ENCODE measurements at regions not wholly inside any gene's neighbourhood (a gene's known extent, or its start where the extent isn't known, plus 50 kb on each side); places are given as distances from the start of the nearest gene placed in this dataset.

DNA sequence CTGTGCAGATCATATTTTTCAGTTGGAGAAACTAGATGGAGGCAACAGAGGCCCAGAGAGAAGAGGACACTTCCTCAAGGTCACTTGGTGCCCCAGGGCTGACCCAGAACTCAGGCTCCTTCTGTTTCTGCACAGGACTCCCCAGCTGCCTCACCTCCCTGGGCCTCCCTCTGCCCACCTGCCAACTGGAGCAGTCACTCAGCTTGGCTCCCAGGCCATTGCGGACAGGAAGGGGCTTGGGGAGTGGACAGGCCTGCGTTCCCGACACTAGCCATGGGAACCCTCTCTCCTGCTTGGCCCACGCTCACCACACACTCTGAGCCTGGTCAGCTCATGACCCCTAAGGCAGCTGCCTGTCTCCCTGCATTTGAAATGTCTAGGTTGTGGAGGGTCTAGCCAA is 78.1 kb upstream of the BRD7 start:
- no TSS peak for BruUV-seq (replicated peaks)
- no peak for FAIRE-seq
- H3K4me1 ChIP-seq (ENCODE audit: control insufficient read depth, extremely low read depth, insufficient read depth, low read length): no peaks in the 10 kb centered on the region
- dilution Hi-C loops (cut with MboI; ENCODE audit: extremely low pct_ligation_motif_present, low sequenced_read_pairs): no loop called here
- intact Hi-C loops (cut with micrococcal nuclease): no loop called here
- peaks cover 2% of the 10 kb centered on the region for H3K9me3 ChIP-seq (replicated peaks; ENCODE audit: control insufficient read depth, insufficient read depth, low read length)
- H3K27ac ChIP-seq (ENCODE audit: insufficient read depth, low read depth, low read length): no peak overlapping the region
- DNase-seq (ENCODE audit: low read depth, low spot score): no peak
- CTCF ChIA-PET: no interaction called here
- no peaks in the 10 kb centered on the region for H3K36me3 ChIP-seq (ENCODE audit: control insufficient read depth in 2 of 2, extremely low read depth in 1 of 2, insufficient read depth in 2 of 2, low read length in 2 of 2)
- H3K9ac ChIP-seq (replicated peaks; ENCODE audit: extremely low read depth, insufficient read depth, low read length): no peak overlapping the region
- POLR2A ChIA-PET: no interaction called here
- no peak overlapping the region for H3K4me2 ChIP-seq (ENCODE audit: insufficient read depth, low read length)
- TF ChIP-seq, protein P1, sequence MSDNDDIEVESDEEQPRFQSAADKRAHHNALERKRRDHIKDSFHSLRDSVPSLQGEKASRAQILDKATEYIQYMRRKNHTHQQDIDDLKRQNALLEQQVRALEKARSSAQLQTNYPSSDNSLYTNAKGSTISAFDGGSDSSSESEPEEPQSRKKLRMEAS (IDR thresholded peaks at IDR 0.05; ENCODE audit: insufficient read depth, insufficient read length): no peak
- no peak for TF ChIP-seq EZH2 (IDR thresholded peaks at IDR 0.05; ENCODE audit: borderline replicate concordance, low read depth, low read length, severe bottlenecking)
- no peak for TF ChIP-seq MYC (IDR thresholded peaks at IDR 0.05; ENCODE audit: low read depth, low read length)
- no peak for TF ChIP-seq POLR2AphosphoS5 (IDR thresholded peaks at IDR 0.05; ENCODE audit: insufficient read depth, low read depth, low read length)
- no peak for TF ChIP-seq JUN (IDR thresholded peaks at IDR 0.05; ENCODE audit: borderline replicate concordance, insufficient read depth, insufficient read length, low read depth)
- H3K4me3 ChIP-seq (replicated peaks in 1 of 3; ENCODE audit: insufficient read depth in 1 of 3, low read depth in 1 of 3, low read length in 3 of 3): no peak overlapping the region
- H3K79me2 ChIP-seq (ENCODE audit: control insufficient read depth, insufficient read depth, low read length): no peaks in the 10 kb centered on the region
- H2AFZ ChIP-seq (ENCODE audit: low read depth, low read length): no peak overlapping the region
- H3K9me1 ChIP-seq (replicated peaks; ENCODE audit: control insufficient read depth, extremely low read depth, insufficient read depth, low read length): no peaks in the 10 kb centered on the region
- H4K20me1 ChIP-seq (replicated peaks; ENCODE audit: control insufficient read depth, extremely low read depth, insufficient read depth, low read length): no peaks in the 10 kb centered on the region
- no peaks in the 10 kb centered on the region for H3K27me3 ChIP-seq (ENCODE audit: control insufficient read depth in 2 of 2, insufficient read depth in 2 of 2, low read length in 2 of 2)

DNA sequence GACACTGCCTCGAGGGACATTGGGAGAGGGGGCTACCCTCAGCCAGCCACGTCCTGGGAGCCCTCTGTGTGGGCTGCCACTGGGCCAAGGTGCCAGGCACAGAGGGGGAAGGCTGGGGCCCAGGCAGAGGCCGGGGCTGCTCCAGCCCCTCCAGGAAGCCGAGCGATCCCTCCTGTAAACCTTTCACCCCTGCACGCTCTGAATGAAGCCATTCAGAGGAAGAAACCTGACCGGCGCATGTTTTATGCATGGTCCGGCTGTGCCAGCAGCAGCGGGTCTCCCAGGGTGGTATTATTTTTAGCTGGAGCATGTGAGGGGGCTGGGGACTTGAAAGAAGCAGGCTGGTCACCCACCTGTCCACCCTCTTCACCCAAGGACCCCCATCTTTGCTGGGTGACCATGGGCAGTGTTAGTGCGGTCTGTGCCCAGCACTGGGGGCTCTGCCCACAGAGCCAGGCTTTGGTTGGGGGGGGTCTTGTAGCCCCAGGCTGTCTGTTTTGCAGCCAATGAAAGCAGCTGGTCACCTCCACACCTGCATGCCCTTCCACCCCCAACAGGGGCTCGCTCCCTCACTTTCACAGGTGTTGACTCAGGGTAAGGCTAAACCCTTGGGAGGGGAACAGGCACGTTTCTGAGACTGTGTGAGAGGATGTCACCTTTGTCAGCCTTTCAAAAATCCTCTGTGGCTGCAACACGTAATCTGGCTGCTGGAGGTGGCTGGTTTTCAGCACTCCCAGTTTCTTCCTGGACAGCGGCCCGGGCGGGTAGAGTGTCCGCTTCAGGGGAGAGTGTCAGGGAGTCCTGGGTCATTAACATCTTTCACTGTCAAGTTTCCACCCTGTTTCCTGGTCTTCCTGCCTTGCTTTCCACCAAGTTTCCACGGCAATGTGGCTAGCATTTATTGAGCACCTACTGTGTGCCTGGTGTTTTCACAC is 77.1 kb upstream of the BRD7 start:
- no peaks in the 10 kb centered on the region for H3K27me3 ChIP-seq (ENCODE audit: control insufficient read depth in 2 of 2, insufficient read depth in 2 of 2, low read length in 2 of 2)
- dilution Hi-C loops (cut with MboI; ENCODE audit: extremely low pct_ligation_motif_present, low sequenced_read_pairs) (no loop called here), intact Hi-C loops (cut with micrococcal nuclease) (no loop called here)
- CTCF ChIA-PET: no interaction called here
- no TSS peak for BruUV-seq (replicated peaks)
- no peak overlapping the region for H3K9ac ChIP-seq (replicated peaks; ENCODE audit: extremely low read depth, insufficient read depth, low read length)
- H4K20me1 ChIP-seq (replicated peaks; ENCODE audit: control insufficient read depth, extremely low read depth, insufficient read depth, low read length): no peaks in the 10 kb centered on the region
- H3K36me3 ChIP-seq (ENCODE audit: control insufficient read depth in 2 of 2, extremely low read depth in 1 of 2, insufficient read depth in 2 of 2, low read length in 2 of 2): no peaks in the 10 kb centered on the region
- H3K4me2 ChIP-seq (ENCODE audit: insufficient read depth, low read length): no peak overlapping the region
- no peaks in the 10 kb centered on the region for H3K4me1 ChIP-seq (ENCODE audit: control insufficient read depth, extremely low read depth, insufficient read depth, low read length)
- DNase-seq (ENCODE audit: low read depth, low spot score) (no peak), FAIRE-seq (no peak)
- peaks cover 2% of the 10 kb centered on the region for H3K9me3 ChIP-seq (replicated peaks; ENCODE audit: control insufficient read depth, insufficient read depth, low read length)
- H3K27ac ChIP-seq (ENCODE audit: insufficient read depth, low read depth, low read length): no peak overlapping the region
- POLR2A ChIA-PET: no interaction called here
- TF ChIP-seq POLR2AphosphoS5 (IDR thresholded peaks at IDR 0.05; ENCODE audit: insufficient read depth, low read depth, low read length) (no peak), POLR2A (IDR thresholded peaks at IDR 0.05; ENCODE audit: low read depth, low read length) (no peak)
- no peaks in the 10 kb centered on the region for H3K9me1 ChIP-seq (replicated peaks; ENCODE audit: control insufficient read depth, extremely low read depth, insufficient read depth, low read length)
- H3K4me3 ChIP-seq (replicated peaks in 1 of 3; ENCODE audit: insufficient read depth in 1 of 3, low read depth in 1 of 3, low read length in 3 of 3): no peak overlapping the region
- no peak overlapping the region for H2AFZ ChIP-seq (ENCODE audit: low read depth, low read length)
- H3K79me2 ChIP-seq (ENCODE audit: control insufficient read depth, insufficient read depth, low read length): no peaks in the 10 kb centered on the region
